ENCODE measurements at regions not wholly inside any gene's neighbourhood (a gene's known extent, or its start where the extent isn't known, plus 50 kb on each side); places are given as distances from the start of the nearest gene placed in this dataset.
"Not testable (repeated sequence)": the region's sequence is repeated elsewhere in the genome, so short reads cannot be mapped to it uniquely, and the experiment has no call there.

GRCh38 chr2:31813016-31813415, 197.8 kb downstream of the MEMO1 start:
- no peak for DNase-seq

- DNase-seq, result peak in 1 of 5 experiments; percentile 73
Measured at GRCh38 chr2:31812051-31812798, 198.6 kb downstream of the MEMO1 start.

- DNase-seq, result no peak
Measured at GRCh38 chr2:31811482-31811881, 199.3 kb downstream of the MEMO1 start.

- DNase-seq, result no peak
Measured at GRCh38 chr2:31810200-31810917, 200.4 kb downstream of the MEMO1 start.

GRCh38 chr2:31805688-31806087, 205.1 kb downstream of the MEMO1 start:
- DNase-seq, result no peak

- not testable (repeated sequence) for DNase-seq
Measured at GRCh38 chr2:31803481-31804153, 207.2 kb downstream of the MEMO1 start.

GRCh38 chr2:31802711-31803110, 208.1 kb downstream of the MEMO1 start:
- DNase-seq, result no peak

GRCh38 chr2:31799282-31799681, 211.5 kb downstream of the MEMO1 start:
- not testable (repeated sequence) for DNase-seq

- DNase-seq, result no peak
Measured at GRCh38 chr2:31788273-31788672, 207.5 kb upstream of the SRD5A2 start.

- DNase-seq, result no peak
Measured at GRCh38 chr2:31785876-31786275, 205.1 kb upstream of the SRD5A2 start.

- no peak for DNase-seq
Measured at GRCh38 chr2:31784868-31785267, 204.1 kb upstream of the SRD5A2 start.

- DNase-seq, result not testable (repeated sequence)
Measured at GRCh38 chr2:31783446-31784091, 202.8 kb upstream of the SRD5A2 start.

GRCh38 chr2:31778153-31778552, 197.4 kb upstream of the SRD5A2 start:
- DNase-seq, result no peak

GRCh38 chr2:31770741-31771140, 190.0 kb upstream of the SRD5A2 start:
- no peak for DNase-seq

- DNase-seq, result no peak
Measured at GRCh38 chr2:31765078-31765945, 184.6 kb upstream of the SRD5A2 start.

- DNase-seq, result no peak
Measured at GRCh38 chr2:31764169-31764568, 183.4 kb upstream of the SRD5A2 start.

- DNase-seq, result no peak
Measured at GRCh38 chr2:31762085-31762484, 181.3 kb upstream of the SRD5A2 start.

- not testable (repeated sequence) for DNase-seq
Measured at GRCh38 chr2:31757351-31757750, 176.6 kb upstream of the SRD5A2 start.

- DNase-seq, result not testable (repeated sequence)
Measured at GRCh38 chr2:31748746-31749145, 168.0 kb upstream of the SRD5A2 start.

- DNase-seq, result no peak
Measured at GRCh38 chr2:31748041-31748440, 167.3 kb upstream of the SRD5A2 start.

GRCh38 chr2:31739161-31739560, 158.4 kb upstream of the SRD5A2 start:
- DNase-seq, result no peak

Data from T-helper 2 cell (primary cell).